ENCODE measurements at regions not wholly inside any gene's neighbourhood (a gene's known extent, or its start where the extent isn't known, plus 50 kb on each side); places are given as distances from the start of the nearest gene placed in this dataset.
A peak's percentile ranks its signal among the peaks of the same experiment; 100 is the strongest.

GRCh38 chr18:30288662-30289414 is 753.7 kb downstream of the DSC3 start:
- DNase-seq: no peak

GRCh38 chr18:30280861-30281470 is 761.6 kb downstream of the DSC3 start:
- peak; percentile 20 for DNase-seq

- DNase-seq: no peak
Observed at GRCh38 chr18:30280186-30280585, 762.4 kb downstream of the DSC3 start.

- no peak for DNase-seq
Observed at GRCh38 chr18:30277676-30278075, 764.9 kb downstream of the DSC3 start.

- DNase-seq: no peak
Observed at GRCh38 chr18:30271716-30272115, 770.8 kb downstream of the DSC3 start.

- DNase-seq: no peak
Observed at GRCh38 chr18:30265190-30265589, 777.4 kb downstream of the DSC3 start.

- no peak for DNase-seq
Observed at GRCh38 chr18:30254331-30254730, 788.2 kb downstream of the DSC3 start.

- no peak for DNase-seq
Observed at GRCh38 chr18:30248056-30248455, 794.5 kb downstream of the DSC3 start.

- DNase-seq: no peak
Observed at GRCh38 chr18:30245766-30246455, 796.6 kb downstream of the DSC3 start.

- DNase-seq: no peak
Observed at GRCh38 chr18:30234755-30235154, 807.8 kb downstream of the DSC3 start.

- DNase-seq: no peak
Observed at GRCh38 chr18:30211112-30211511, 831.4 kb downstream of the DSC3 start.

GRCh38 chr18:30208546-30208945 is 834.0 kb downstream of the DSC3 start:
- no peak for DNase-seq

GRCh38 chr18:30192216-30192615 is 850.3 kb downstream of the DSC3 start:
- peak; percentile 2 for DNase-seq

- DNase-seq: no peak
Observed at GRCh38 chr18:30186245-30186644, 856.3 kb downstream of the DSC3 start.

- no peak for DNase-seq
Observed at GRCh38 chr18:30177056-30177455, 865.5 kb downstream of the DSC3 start.

GRCh38 chr18:30175621-30176225 is 866.8 kb downstream of the DSC3 start:
- no peak for DNase-seq

- no peak for DNase-seq
Observed at GRCh38 chr18:30175061-30175574, 867.4 kb downstream of the DSC3 start.

GRCh38 chr18:30163573-30163972 is 879.0 kb downstream of the DSC3 start:
- DNase-seq: no peak

- DNase-seq: no peak
Observed at GRCh38 chr18:30160124-30160523, 882.4 kb downstream of the DSC3 start.

- DNase-seq: no peak
Observed at GRCh38 chr18:30150586-30151250, 891.8 kb downstream of the DSC3 start.

- no peak for DNase-seq
Observed at GRCh38 chr18:30149585-30149984, 893.0 kb downstream of the DSC3 start.

GRCh38 chr18:30142870-30143269 is 899.7 kb downstream of the DSC3 start:
- DNase-seq: no peak

- no peak for DNase-seq
Observed at GRCh38 chr18:30142248-30142647, 900.3 kb downstream of the DSC3 start.

Measured in activated CD4-positive, alpha-beta T cell treated with anti-CD3 and anti-CD28 coated beads, Interleukin-2, amount 50 U/mL, for 16 hours (primary cell).